K562 (cell line): ENCODE measurements at regions not wholly inside any gene's neighbourhood (a gene's known extent, or its start where the extent isn't known, plus 50 kb on each side); places are given as distances from the start of the nearest gene placed in this dataset.

Experiments
- ATAC-seq: fragments of 200-7000 bp; cut with Tn5 transposase; 3 replicates; pipeline ENCODE4 v1.9.1; 2020; ENCODE audit warnings: moderate library complexity
- BruUV-seq: library from RNA; stranded (reverse); fragments of 400-500 nt; replicated peaks from 2 replicates; lab custom pipeline; 2021; lab: Mats Ljungman, UMichigan
- CTCF ChIA-PET: fragments of 300-600 bp; formaldehyde crosslinking; extraction: SDS; loops from one replicate; lab custom pipeline; 2021; ENCODE audit warnings: low intra/inter-chr PET ratio; lab: Yijun Ruan, JAX
- POLR2A ChIA-PET: fragments of 300-600, 350-650 bp; sonication (Branson Sonifier 250); formaldehyde crosslinking; extraction: SDS; loops from one replicate; lab custom pipeline; 2021; ENCODE audit warnings: antibody characterized with exemption, inconsistent platforms; lab: Yijun Ruan, JAX
- DNase-seq, 4 experiments: peaks; one replicate each; pipeline versions ENCODE4 v3.0.0 to v3.0.0-alpha.2; 2011 to 2018; ENCODE audit warnings: low spot score in 3 of 4, mixed read lengths in 3 of 4; ENCODE audit errors: extremely low read depth in 1 of 4
- FAIRE-seq: peaks from 2 replicates; lab custom pipeline; 2011; peaks lifted over from hg19 to GRCh38; lab: Jason Lieb, UNC
- H2AFZ ChIP-seq: 2 replicates; pipeline ENCODE4 v1.6.0; 2011; ENCODE audit warnings: low read depth, low read length, control low read depth, inconsistent platforms
- H3K27ac ChIP-seq: fragments of 200-600 bp; 3 replicates; pipeline ENCODE4 v1.8.0; 2011; ENCODE audit warnings: low read depth, mild to moderate bottlenecking, control low read depth, inconsistent platforms, low read length, moderate library complexity, mixed read lengths; ENCODE audit errors: extremely low read depth
- H3K27me3 ChIP-seq, 2 experiments: fragments of 300-600 bp in 1 of 2; 2 replicates in 1 of 2; 3 replicates in 1 of 2; pipeline versions ENCODE4 v1.6.0 to v1.8.0; 2011; ENCODE audit warnings: inconsistent platforms in 2 of 2, low read length in 2 of 2, mild to moderate bottlenecking in 1 of 2, mixed read lengths in 1 of 2, moderate library complexity in 1 of 2; ENCODE audit not compliant: control insufficient read depth in 2 of 2, insufficient read depth in 2 of 2
- H3K36me3 ChIP-seq: fragments of 300-600 bp; 3 replicates; pipeline ENCODE4 v1.8.0; 2011; ENCODE audit warnings: mild to moderate bottlenecking, low read length, inconsistent platforms; ENCODE audit not compliant: control insufficient read depth, insufficient read depth
- H3K4me1 ChIP-seq, 2 experiments: fragments of 200-600 bp in 1 of 2; replicated peaks in 1 of 2; 2 replicates in 1 of 2; 3 replicates in 1 of 2; pipeline versions ENCODE4 v1.5.1 to v1.8.0; 2011; ENCODE audit warnings: inconsistent platforms in 2 of 2, low read length in 2 of 2, mild to moderate bottlenecking in 1 of 2, mixed read lengths in 1 of 2, moderate library complexity in 1 of 2; ENCODE audit not compliant: control insufficient read depth in 2 of 2, insufficient read depth in 2 of 2
- H3K4me2 ChIP-seq: 2 replicates; pipeline ENCODE4 v1.6.1; 2011; ENCODE audit warnings: low read length, control low read depth, inconsistent platforms, mixed read lengths; ENCODE audit not compliant: insufficient read depth
- H3K4me3 ChIP-seq: fragments of 200-600 bp; sonication (generic), shearing (Covaris generic); 2 replicates; pipeline ENCODE4 v1.5.1; 2016; ENCODE audit warnings: control low read depth, inconsistent platforms
- H3K79me2 ChIP-seq: fragments of 200-600 bp; 3 replicates; pipeline ENCODE4 v1.8.0; 2011; ENCODE audit warnings: low read length, inconsistent platforms; ENCODE audit not compliant: control insufficient read depth, insufficient read depth
- H3K9ac ChIP-seq, 2 experiments: 2 replicates each; pipeline versions ENCODE4 v1.6.0 to v1.6.1; 2011; ENCODE audit warnings: low read depth in 2 of 2, low read length in 2 of 2, control low read depth in 1 of 2, inconsistent platforms in 1 of 2, mild to moderate bottlenecking in 1 of 2, mixed read lengths in 1 of 2; ENCODE audit not compliant: insufficient read depth in 1 of 2
- H3K9me1 ChIP-seq: one replicate; pipeline ENCODE4 v1.6.0; 2011; ENCODE audit warnings: inconsistent platforms, mild to moderate bottlenecking, low read length, moderate library complexity; ENCODE audit not compliant: control insufficient read depth, insufficient read depth
- H3K9me3 ChIP-seq: replicated peaks from 2 replicates; pipeline ENCODE4 v1.5.1; 2011; ENCODE audit warnings: low read depth, low read length, inconsistent platforms; ENCODE audit not compliant: control insufficient read depth, insufficient read depth
- H4K20me1 ChIP-seq: replicated peaks from 2 replicates; pipeline ENCODE4 v1.6.1; 2011; ENCODE audit warnings: low read length, inconsistent platforms, mixed read lengths; ENCODE audit not compliant: control insufficient read depth, insufficient read depth
- BRCA1 ChIP-seq, 2 experiments: fragments of 450-650 bp in 1 of 2; sonication (generic) in 1 of 2; formaldehyde crosslinking in 1 of 2; IDR thresholded peaks; 2 replicates each; pipeline versions ENCODE4 v1.5.0 to v1.6.1; 2017 to 2020; ENCODE audit warnings: mild to moderate bottlenecking in 1 of 2, missing genetic modification reagents in 1 of 2
- CHCHD3 ChIP-seq: fragments of 250-450 bp; sonication (Bioruptor Pico); IDR thresholded peaks from 2 replicates; pipeline ENCODE4 v2.1.2; 2022; ENCODE audit warnings: mild to moderate bottlenecking
- CXXC5 ChIP-seq: fragments of 250-450 bp; sonication (Bioruptor Pico); IDR thresholded peaks from 2 replicates; pipeline ENCODE4 v1.8.0; 2022; ENCODE audit warnings: inconsistent platforms, mild to moderate bottlenecking, moderate library complexity
- DACH1 ChIP-seq: fragments of 450-650 bp; IDR thresholded peaks from 2 replicates; pipeline ENCODE4 v1.6.1; 2018; ENCODE audit not compliant: partially characterized antibody
- EHMT2 ChIP-seq: fragments of 450-650 bp; IDR thresholded peaks from 2 replicates; pipeline ENCODE4 v1.6.1; 2018; ENCODE audit warnings: antibody characterized with exemption
- ERF ChIP-seq: fragments of 450-650 bp; formaldehyde crosslinking; IDR thresholded peaks from 2 replicates; pipeline ENCODE4 v1.4.0; 2020; ENCODE audit warnings: mild to moderate bottlenecking, mixed read lengths
- FOXK2 ChIP-seq, 2 experiments: fragments of 450-650 bp; IDR thresholded peaks in 1 of 2; conservative IDR thresholded peaks in 1 of 2; 2 replicates each; pipeline ENCODE4 v1.6.1; 2016; ENCODE audit warnings: low read depth in 2 of 2, mild to moderate bottlenecking in 1 of 2
- HOXB6 ChIP-seq: fragments of 250-450 bp; sonication (Bioruptor Pico); IDR thresholded peaks from 2 replicates; pipeline ENCODE4 v1.5.1; 2022; ENCODE audit warnings: mild to moderate bottlenecking, borderline replicate concordance
- MIER1 ChIP-seq: fragments of 450-650 bp; IDR thresholded peaks from 2 replicates; pipeline ENCODE4 v1.6.1; 2016; ENCODE audit warnings: antibody characterized with exemption, mild to moderate bottlenecking, low read depth
- MTA2 ChIP-seq: fragments of 450-650 bp; IDR thresholded peaks from 2 replicates; pipeline ENCODE4 v1.6.1; 2016; ENCODE audit warnings: low read depth
- MYNN ChIP-seq, 2 experiments: sonication (generic); formaldehyde crosslinking in 1 of 2; IDR thresholded peaks; 2 replicates each; pipeline versions ENCODE4 v1.5.0 to v1.6.1; 2016 to 2020; ENCODE audit warnings: antibody characterized with exemption in 1 of 2, missing genetic modification reagents in 1 of 2
- NCOR1 ChIP-seq: fragments of 450-650 bp; IDR thresholded peaks from 2 replicates; pipeline ENCODE4 v1.6.1; 2016; ENCODE audit warnings: mild to moderate bottlenecking, moderate library complexity
- TARDBP ChIP-seq: fragments of 450-650 bp; IDR thresholded peaks from 2 replicates; pipeline ENCODE4 v1.6.1; 2016
- YY1 ChIP-seq, 3 experiments: IDR thresholded peaks; 2 replicates each; pipeline ENCODE4 v1.6.1; 2011; ENCODE audit warnings: low read length in 2 of 3, mild to moderate bottlenecking in 2 of 3, moderate library complexity in 2 of 3, borderline replicate concordance in 1 of 3, control low read depth in 1 of 3, low read depth in 1 of 3; ENCODE audit not compliant: insufficient read depth in 3 of 3, insufficient replicate concordance in 2 of 3, control insufficient read depth in 1 of 3, insufficient read length in 1 of 3; ENCODE audit errors: extremely low read depth in 1 of 3
- ZNF217 ChIP-seq: sonication (generic); formaldehyde crosslinking; IDR thresholded peaks from 2 replicates; pipeline ENCODE4 v1.8.0; 2022; ENCODE audit warnings: mild to moderate bottlenecking, missing genetic modification reagents
- ZNF436 ChIP-seq: fragments of 250-450, 450-650 bp; sonication (Bioruptor Pico); formaldehyde crosslinking; IDR thresholded peaks from 2 replicates; pipeline ENCODE4 v1.7.0; 2020; ENCODE audit warnings: mild to moderate bottlenecking
- WGBS: fragments of 100-300 bp; shearing (Covaris generic); methylation state at CpG from one replicate; pipeline ENCODE4 v1.1.6; 2016; ENCODE audit warnings: low coverage, mixed read lengths; ENCODE audit not compliant: insufficient coverage; ENCODE audit errors: missing lambda C conversion rate; 5-methylcytosine and 5-hydroxymethylcytosine counted together
- in situ Hi-C: fragments of 300-500 bp; cut with MboI; formaldehyde crosslinking; loops from 4 replicates; pipeline ENCODE4 v1.15.0; 2018; ENCODE audit warnings: inconsistent platforms, mixed read lengths
- intact Hi-C: fragments of 100-400 bp; cut with micrococcal nuclease; formaldehyde crosslinking; loops from 2 replicates; pipeline ENCODE4 v1.14.2; 2022
- TF ChIP-seq, protein P1 (sequence below): fragments of 450-650 bp; IDR thresholded peaks from 2 replicates; pipeline ENCODE4 v1.6.1; 2017; ENCODE audit warnings: mild to moderate bottlenecking, moderate library complexity
- TF ChIP-seq, protein P2 (sequence below): fragments of 450-650 bp; formaldehyde crosslinking; IDR thresholded peaks from 2 replicates; pipeline ENCODE4 v1.4.0; 2020; ENCODE audit warnings: mild to moderate bottlenecking
- TF ChIP-seq, protein P3 (sequence below): sonication (generic); formaldehyde crosslinking; IDR thresholded peaks from 2 replicates; pipeline ENCODE4 v1.9.0; 2022; ENCODE audit warnings: mild to moderate bottlenecking, missing genetic modification reagents
- TF ChIP-seq, protein P4 (sequence below): sonication (generic); formaldehyde crosslinking; IDR thresholded peaks from 2 replicates; pipeline ENCODE4 v1.8.0; 2022; ENCODE audit warnings: mild to moderate bottlenecking, missing genetic modification reagents

DNA sequence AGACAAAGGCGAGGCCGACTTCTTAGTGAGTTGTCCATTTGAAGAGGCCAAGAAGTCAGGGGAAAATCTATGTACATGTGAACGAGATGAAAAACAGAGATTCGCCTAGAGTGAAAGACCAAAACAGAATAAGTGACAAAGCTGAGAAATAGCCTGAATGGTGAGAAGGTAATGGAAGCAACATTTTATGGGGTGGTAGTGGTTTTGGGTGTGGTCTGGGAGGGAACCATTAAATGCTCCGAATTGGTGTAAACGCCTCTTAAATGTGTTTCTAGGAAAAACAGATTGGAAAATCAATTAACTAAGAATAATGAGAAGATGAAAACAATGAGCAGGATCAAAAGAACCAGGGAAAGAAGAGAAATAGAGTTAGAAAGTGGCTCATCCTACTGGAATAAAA is 83.8 kb upstream of the MANSC4 start:
- Histone ChIP-seq H3K4me1 (peaks cover under 1 to 50% of the 10 kb centered on the region in 2 experiments; a peak in 4 of 5 replicates), H3K79me2 (no peaks in the 10 kb centered on the region), H3K4me2 (no peak overlapping the region), H3K9me1 (no peaks in the 10 kb centered on the region), H3K9ac (no peak overlapping the region), H2AFZ (peak overlapping the region; percentile 36; the same call in 1 of the 2 replicates), H3K4me3 (no peak overlapping the region), H4K20me1 (no peaks in the 10 kb centered on the region), H3K9me3 (no peaks in the 10 kb centered on the region), H3K36me3 (no peaks in the 10 kb centered on the region), H3K27ac (no peak overlapping the region), H3K27me3 (no peaks in the 10 kb centered on the region)
- BruUV-seq, result no TSS peak
- ATAC-seq (no peak), FAIRE-seq (no peak), DNase-seq (no peak)
- in situ Hi-C loops, result no loop called here
- POLR2A ChIA-PET, result interaction anchor here (1.0 kb wide), 1 partner anchor 25 kb away, joined by 5 read pairs; no protein-coding TSS in a partner anchor
- intact Hi-C loops, result no loop called here
- WGBS, result 36% methylated on average over 6 of the region's 6 CpGs
- TF ChIP-seq ERF (CRISPR knock-in tag) (no peak), CXXC5 (CRISPR knock-in tag) (no peak), MYNN (IDR thresholded peaks at IDR 0.05) (no peak), MYNN (CRISPR knock-in tag; IDR thresholded peaks at IDR 0.05) (no peak), HOXB6 (CRISPR knock-in tag) (no peak), BRCA1 (IDR thresholded peaks at IDR 0.05) (no peak), BRCA1 (CRISPR knock-in tag; IDR thresholded peaks at IDR 0.05) (no peak), TARDBP (no peak), MIER1 (no peak), DACH1 (no peak), YY1 (IDR thresholded peaks at IDR 0.05; ENCODE audit: borderline replicate concordance in 1 of 3, control insufficient read depth in 1 of 3, extremely low read depth in 1 of 3, insufficient read depth in 3 of 3, insufficient read length in 1 of 3, insufficient replicate concordance in 2 of 3, low read depth in 1 of 3, low read length in 2 of 3) (no peak), ZNF436 (CRISPR knock-in tag) (no peak), MTA2 (no peak), NCOR1 (no peak), EHMT2 (no peak), FOXK2 (conservative IDR thresholded peaks at IDR 0.05 in 1 of 2, IDR thresholded peaks at IDR 0.05 in 1 of 2; ENCODE audit: low read depth in 2 of 2) (no peak), CHCHD3 (CRISPR knock-in tag) (no peak), ZNF217 (CRISPR knock-in tag) (no peak)
- TF ChIP-seq, protein P1, sequence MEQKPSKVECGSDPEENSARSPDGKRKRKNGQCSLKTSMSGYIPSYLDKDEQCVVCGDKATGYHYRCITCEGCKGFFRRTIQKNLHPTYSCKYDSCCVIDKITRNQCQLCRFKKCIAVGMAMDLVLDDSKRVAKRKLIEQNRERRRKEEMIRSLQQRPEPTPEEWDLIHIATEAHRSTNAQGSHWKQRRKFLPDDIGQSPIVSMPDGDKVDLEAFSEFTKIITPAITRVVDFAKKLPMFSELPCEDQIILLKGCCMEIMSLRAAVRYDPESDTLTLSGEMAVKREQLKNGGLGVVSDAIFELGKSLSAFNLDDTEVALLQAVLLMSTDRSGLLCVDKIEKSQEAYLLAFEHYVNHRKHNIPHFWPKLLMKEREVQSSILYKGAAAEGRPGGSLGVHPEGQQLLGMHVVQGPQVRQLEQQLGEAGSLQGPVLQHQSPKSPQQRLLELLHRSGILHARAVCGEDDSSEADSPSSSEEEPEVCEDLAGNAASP, result no peak
- TF ChIP-seq, protein P2, sequence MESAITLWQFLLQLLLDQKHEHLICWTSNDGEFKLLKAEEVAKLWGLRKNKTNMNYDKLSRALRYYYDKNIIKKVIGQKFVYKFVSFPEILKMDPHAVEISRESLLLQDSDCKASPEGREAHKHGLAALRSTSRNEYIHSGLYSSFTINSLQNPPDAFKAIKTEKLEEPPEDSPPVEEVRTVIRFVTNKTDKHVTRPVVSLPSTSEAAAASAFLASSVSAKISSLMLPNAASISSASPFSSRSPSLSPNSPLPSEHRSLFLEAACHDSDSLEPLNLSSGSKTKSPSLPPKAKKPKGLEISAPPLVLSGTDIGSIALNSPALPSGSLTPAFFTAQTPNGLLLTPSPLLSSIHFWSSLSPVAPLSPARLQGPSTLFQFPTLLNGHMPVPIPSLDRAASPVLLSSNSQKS (CRISPR knock-in tag), result no peak
- TF ChIP-seq, protein P3, sequence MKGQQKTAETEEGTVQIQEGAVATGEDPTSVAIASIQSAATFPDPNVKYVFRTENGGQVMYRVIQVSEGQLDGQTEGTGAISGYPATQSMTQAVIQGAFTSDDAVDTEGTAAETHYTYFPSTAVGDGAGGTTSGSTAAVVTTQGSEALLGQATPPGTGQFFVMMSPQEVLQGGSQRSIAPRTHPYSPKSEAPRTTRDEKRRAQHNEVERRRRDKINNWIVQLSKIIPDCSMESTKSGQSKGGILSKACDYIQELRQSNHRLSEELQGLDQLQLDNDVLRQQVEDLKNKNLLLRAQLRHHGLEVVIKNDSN (CRISPR knock-in tag), result no peak
- TF ChIP-seq, protein P4, sequence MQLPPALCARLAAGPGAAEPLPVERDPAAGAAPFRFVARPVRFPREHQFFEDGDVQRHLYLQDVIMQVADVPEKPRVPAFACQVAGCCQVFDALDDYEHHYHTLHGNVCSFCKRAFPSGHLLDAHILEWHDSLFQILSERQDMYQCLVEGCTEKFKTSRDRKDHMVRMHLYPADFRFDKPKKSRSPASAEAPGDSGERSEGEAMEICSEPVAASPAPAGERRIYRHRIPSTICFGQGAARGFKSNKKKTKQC (CRISPR knock-in tag), result no peak
- CTCF ChIA-PET, result no interaction called here
